NB4 (cell line): ENCODE measurements at regions not wholly inside any gene's neighbourhood (a gene's known extent, or its start where the extent isn't known, plus 50 kb on each side); places are given as distances from the start of the nearest gene placed in this dataset.

Experiments used
- CTCF ChIP-seq: IDR thresholded peaks from one replicate; pipeline ENCODE4 v1.5.1; 2012; ENCODE audit warnings: low read depth, low read length
- MAX ChIP-seq: IDR thresholded peaks from 2 replicates; pipeline ENCODE4 v1.6.1; 2011; ENCODE audit warnings: low read depth, low read length
- POLR2A ChIP-seq: IDR thresholded peaks from 2 replicates; pipeline ENCODE4 v1.6.1; 2011; ENCODE audit warnings: mild to moderate bottlenecking; ENCODE audit not compliant: insufficient read length; ENCODE audit errors: extremely low read depth

- TF ChIP-seq CTCF (no peak), POLR2A (no peak), MAX (no peak)
Observed at GRCh38 chr2:136658201-136658600, 107.1 kb upstream of the THSD7B start.
